ENCODE measurements at regions not wholly inside any gene's neighbourhood (a gene's known extent, or its start where the extent isn't known, plus 50 kb on each side); places are given as distances from the start of the nearest gene placed in this dataset.

DNA sequence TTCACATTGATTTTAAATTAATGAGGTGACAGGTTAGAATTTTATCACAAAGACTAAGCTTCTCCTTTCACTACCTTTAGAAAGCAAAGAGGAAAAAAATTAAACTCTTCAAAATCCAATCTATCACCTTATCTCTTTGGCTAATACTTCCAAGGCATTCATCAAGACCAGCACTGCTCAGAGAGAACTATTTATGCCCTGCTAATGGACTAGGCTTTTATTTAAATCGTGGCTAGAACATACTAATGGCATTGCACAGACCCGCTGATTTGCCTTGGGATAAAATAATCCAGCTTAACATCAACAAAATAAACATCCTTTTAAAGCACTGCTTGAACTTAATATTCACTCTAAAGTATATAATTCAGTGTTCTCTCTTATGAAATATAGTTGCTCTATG is 880.4 kb downstream of the HACE1 start:
- Histone ChIP-seq H3K4me3 (no peak overlapping the region), H3K4me1 (no peaks in the 10 kb centered on the region), H3K36me3 (no peaks in the 10 kb centered on the region), H3K27me3 (no peaks in the 10 kb centered on the region), H3K27ac (no peak overlapping the region), H3K9me3 (no peaks in the 10 kb centered on the region)
- ATAC-seq (no peak), DNase-seq (no peak), FAIRE-seq (no peak)
- TF ChIP-seq, protein P1, sequence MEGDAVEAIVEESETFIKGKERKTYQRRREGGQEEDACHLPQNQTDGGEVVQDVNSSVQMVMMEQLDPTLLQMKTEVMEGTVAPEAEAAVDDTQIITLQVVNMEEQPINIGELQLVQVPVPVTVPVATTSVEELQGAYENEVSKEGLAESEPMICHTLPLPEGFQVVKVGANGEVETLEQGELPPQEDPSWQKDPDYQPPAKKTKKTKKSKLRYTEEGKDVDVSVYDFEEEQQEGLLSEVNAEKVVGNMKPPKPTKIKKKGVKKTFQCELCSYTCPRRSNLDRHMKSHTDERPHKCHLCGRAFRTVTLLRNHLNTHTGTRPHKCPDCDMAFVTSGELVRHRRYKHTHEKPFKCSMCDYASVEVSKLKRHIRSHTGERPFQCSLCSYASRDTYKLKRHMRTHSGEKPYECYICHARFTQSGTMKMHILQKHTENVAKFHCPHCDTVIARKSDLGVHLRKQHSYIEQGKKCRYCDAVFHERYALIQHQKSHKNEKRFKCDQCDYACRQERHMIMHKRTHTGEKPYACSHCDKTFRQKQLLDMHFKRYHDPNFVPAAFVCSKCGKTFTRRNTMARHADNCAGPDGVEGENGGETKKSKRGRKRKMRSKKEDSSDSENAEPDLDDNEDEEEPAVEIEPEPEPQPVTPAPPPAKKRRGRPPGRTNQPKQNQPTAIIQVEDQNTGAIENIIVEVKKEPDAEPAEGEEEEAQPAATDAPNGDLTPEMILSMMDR (IDR thresholded peaks at IDR 0.05): no peak
- WGBS, 2 donors: 12 to 20% methylated on average over 2 of the region's 2 CpGs
- intact Hi-C loops (cut with DNase I): no loop called here

DNA sequence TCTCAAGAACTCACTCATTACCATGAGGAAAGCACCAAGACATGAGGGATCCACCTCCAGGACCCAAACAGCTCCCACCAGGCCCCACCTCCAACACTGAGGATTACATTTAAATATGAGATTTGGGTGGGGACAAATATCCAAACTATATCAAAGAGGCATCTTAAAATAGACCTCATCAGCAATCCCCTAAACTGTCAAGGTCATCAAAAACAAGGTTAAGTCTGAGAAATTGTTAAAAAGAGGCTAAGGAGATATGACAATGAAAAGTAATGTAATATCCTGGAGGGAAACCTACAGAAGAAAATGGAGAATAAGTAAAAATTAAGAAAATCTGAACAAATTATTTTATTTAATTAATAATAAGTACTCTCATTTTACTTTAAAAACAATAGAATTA is 922.3 kb downstream of the HACE1 start:
- Histone ChIP-seq H3K27me3 (no peaks in the 10 kb centered on the region), H3K4me3 (no peak overlapping the region), H3K9me3 (no peaks in the 10 kb centered on the region), H3K4me1 (no peaks in the 10 kb centered on the region), H3K27ac (no peak overlapping the region), H3K36me3 (no peaks in the 10 kb centered on the region)
- DNase-seq (no peak), ATAC-seq (no peak), FAIRE-seq (no peak)
- intact Hi-C loops (cut with DNase I): no loop called here
- TF ChIP-seq, protein P1 (IDR thresholded peaks at IDR 0.05): no peak

DNA sequence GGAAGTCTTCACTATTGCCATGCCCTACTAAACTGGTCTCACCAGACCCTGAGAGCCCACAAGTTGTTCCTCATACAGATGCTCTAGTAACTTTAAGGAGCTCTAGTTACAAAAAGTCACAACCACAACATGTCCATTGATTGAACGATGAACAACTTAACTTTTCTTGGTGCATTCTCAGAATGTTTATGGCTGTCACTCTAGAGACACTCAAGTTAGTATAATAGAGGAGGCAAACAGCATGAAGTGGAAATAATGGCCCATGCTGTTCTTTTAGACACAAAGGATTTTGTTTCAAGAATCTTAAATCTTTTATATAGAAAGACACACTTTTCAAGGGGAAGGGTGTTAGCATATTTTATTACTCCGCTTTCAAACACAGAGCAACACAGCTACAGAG is 934.4 kb downstream of the HACE1 start:
- Histone ChIP-seq H3K4me1 (no peaks in the 10 kb centered on the region), H3K36me3 (no peaks in the 10 kb centered on the region), H3K27ac (no peak overlapping the region), H3K9me3 (no peaks in the 10 kb centered on the region), H3K27me3 (no peaks in the 10 kb centered on the region), H3K4me3 (no peak overlapping the region)
- FAIRE-seq (no peak), DNase-seq (no peak), ATAC-seq (no peak)
- TF ChIP-seq, protein P1 (IDR thresholded peaks at IDR 0.05): no peak
- 82 to 90% methylated on average over 2 of the region's 2 CpGs for WGBS, 2 donors
- intact Hi-C loops (cut with DNase I): no loop called here

DNA sequence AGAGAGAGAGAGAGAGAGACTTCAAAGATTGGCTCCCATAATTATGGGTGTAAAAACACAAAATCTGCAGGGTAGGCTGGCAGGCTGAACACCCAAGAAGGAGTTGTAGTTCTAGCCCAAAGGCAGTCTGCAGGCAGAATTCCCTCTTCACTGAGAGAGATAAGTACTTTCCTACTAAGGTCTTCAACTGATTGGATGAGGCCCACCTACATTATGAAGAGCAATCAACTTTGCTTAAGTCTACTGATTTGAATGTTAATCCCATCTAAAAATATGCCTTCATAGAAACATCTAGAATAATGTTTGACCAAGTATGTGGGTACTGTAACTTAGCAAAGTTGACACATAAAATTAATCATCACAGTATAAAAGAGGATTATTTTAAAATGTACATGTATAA is 949.7 kb downstream of the HACE1 start:
- TF ChIP-seq, protein P1 (IDR thresholded peaks at IDR 0.05): no peak
- no peak overlapping the region for H3K27ac ChIP-seq
- no peaks in the 10 kb centered on the region for H3K4me1 ChIP-seq
- FAIRE-seq: no peak
- DNase-seq: no peak
- no peaks in the 10 kb centered on the region for H3K36me3 ChIP-seq
- no peak for ATAC-seq
- no peaks in the 10 kb centered on the region for H3K9me3 ChIP-seq
- H3K4me3 ChIP-seq: no peak overlapping the region
- intact Hi-C loops (cut with DNase I): no loop called here
- no peaks in the 10 kb centered on the region for H3K27me3 ChIP-seq

DNA sequence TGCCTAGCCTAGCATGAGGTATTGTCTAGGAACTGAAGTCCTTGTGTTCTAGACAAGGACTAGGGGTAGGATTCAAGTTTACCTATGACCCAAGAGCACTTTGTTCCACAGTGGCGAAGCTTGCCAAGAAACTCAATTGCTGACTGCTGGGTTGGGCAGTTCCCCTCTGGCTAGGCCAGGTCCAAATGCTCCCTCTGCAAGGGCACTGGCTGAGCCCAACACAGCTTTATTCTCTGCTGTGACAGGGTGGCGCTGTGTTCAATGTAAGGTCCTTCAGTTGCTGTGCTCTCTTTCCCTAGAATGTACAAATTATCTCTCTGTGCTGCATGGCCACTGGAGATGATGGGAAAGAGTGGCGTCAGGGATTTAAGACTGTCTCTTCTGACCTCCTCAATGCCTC is 950.8 kb downstream of the HACE1 start:
- intact Hi-C loops (cut with DNase I): no loop called here
- WGBS, 2 donors: 80 to 89% methylated on average over 3 of the region's 3 CpGs
- FAIRE-seq (no peak), ATAC-seq (no peak), DNase-seq (no peak)
- Histone ChIP-seq H3K4me3 (no peak overlapping the region), H3K36me3 (no peaks in the 10 kb centered on the region), H3K27ac (no peak overlapping the region), H3K4me1 (no peaks in the 10 kb centered on the region), H3K9me3 (no peaks in the 10 kb centered on the region), H3K27me3 (no peaks in the 10 kb centered on the region)
- TF ChIP-seq, protein P1 (IDR thresholded peaks at IDR 0.05): no peak

Data from pancreas (tissue), 10 donors.